GM12878 (cell line): ENCODE measurements at regions not wholly inside any gene's neighbourhood (a gene's known extent, or its start where the extent isn't known, plus 50 kb on each side); places are given as distances from the start of the nearest gene placed in this dataset.

Source experiments
- ATAC-seq: fragments of 200-7000 bp; cut with Tn5 transposase; 3 replicates; pipeline ENCODE4 v1.9.1; 2020; ENCODE audit warnings: mild to moderate bottlenecking, moderate library complexity
- BruUV-seq: library from RNA; stranded (reverse); fragments of 400-500 nt; replicated peaks from 2 replicates; lab custom pipeline; 2021; lab: Mats Ljungman, UMichigan
- CTCF ChIA-PET: fragments of 300-600 bp; sonication (Branson Sonifier 250); formaldehyde crosslinking; extraction: SDS; loops from one replicate; lab custom pipeline; 2021; ENCODE audit warnings: inconsistent platforms; lab: Yijun Ruan, JAX
- POLR2A ChIA-PET: fragments of 350-600 bp; formaldehyde crosslinking; extraction: SDS; loops from one replicate; lab custom pipeline; 2021; ENCODE audit warnings: inconsistent platforms; lab: Charles Lee
- RAD21 ChIA-PET: fragments of 300-600 bp; sonication (Branson Sonifier 250); formaldehyde crosslinking; loops from one replicate; lab custom pipeline; 2023; ENCODE audit warnings: antibody characterized with exemption; ENCODE audit not compliant: unreplicated experiment; lab: Charles Lee
- SMC1A ChIA-PET: fragments of 300-600 bp; sonication (Branson Sonifier 250); formaldehyde crosslinking; loops from one replicate; lab custom pipeline; 2023; ENCODE audit not compliant: unreplicated experiment, uncharacterized antibody; lab: Charles Lee
- DNase-seq: peaks from one replicate; pipeline ENCODE4 v3.0.0-alpha.2; 2011; ENCODE audit warnings: low read depth, low spot score
- FAIRE-seq: peaks from 3 replicates; lab custom pipeline; 2011; peaks lifted over from hg19 to GRCh38; lab: Jason Lieb, UNC
- H2AFZ ChIP-seq: 2 replicates; pipeline ENCODE4 v1.6.0; 2011; ENCODE audit warnings: low read depth, low read length, control low read depth; ENCODE audit not compliant: control insufficient read depth
- H3K27ac ChIP-seq: 2 replicates; pipeline ENCODE4 v1.5.1; 2011; ENCODE audit warnings: control low read depth; ENCODE audit not compliant: control insufficient read depth, insufficient read depth
- H3K27me3 ChIP-seq, 2 experiments: replicated peaks in 1 of 2; 2 replicates each; pipeline versions ENCODE4 v1.6.0 to v1.6.1; 2011; ENCODE audit warnings: low read length in 1 of 2; ENCODE audit not compliant: control insufficient read depth in 2 of 2, insufficient read depth in 2 of 2
- H3K36me3 ChIP-seq, 2 experiments: 2 replicates each; pipeline ENCODE4 v1.5.1; 2011; ENCODE audit warnings: low read length in 1 of 2; ENCODE audit not compliant: control insufficient read depth in 2 of 2, insufficient read depth in 2 of 2
- H3K4me1 ChIP-seq: 2 replicates; pipeline ENCODE4 v1.6.1; 2011; ENCODE audit warnings: mild to moderate bottlenecking, low read length, moderate library complexity, mixed read lengths; ENCODE audit not compliant: control insufficient read depth, insufficient read depth
- H3K4me2 ChIP-seq: 2 replicates; pipeline ENCODE4 v1.6.0; 2011; ENCODE audit warnings: control low read depth; ENCODE audit not compliant: control insufficient read depth, insufficient read depth
- H3K4me3 ChIP-seq: fragments of 200-600 bp; sonication (generic); 2 replicates; pipeline ENCODE4 v1.5.1; 2016
- H3K79me2 ChIP-seq: 2 replicates; pipeline ENCODE4 v1.6.0; 2011; ENCODE audit warnings: low read length; ENCODE audit not compliant: control insufficient read depth, insufficient read depth
- H3K9ac ChIP-seq: 2 replicates; pipeline ENCODE4 v1.8.0; 2011; ENCODE audit warnings: low read length, control low read depth, mixed read lengths; ENCODE audit not compliant: control insufficient read depth, insufficient read depth
- H3K9me3 ChIP-seq: replicated peaks from 3 replicates; pipeline ENCODE4 v1.5.1; 2011; ENCODE audit warnings: mild to moderate bottlenecking, low read length; ENCODE audit not compliant: control insufficient read depth, insufficient read depth
- H4K20me1 ChIP-seq: 2 replicates; pipeline ENCODE4 v1.6.0; 2011; ENCODE audit not compliant: control insufficient read depth, insufficient read depth
- BACH1 ChIP-seq: fragments of 450-650 bp; IDR thresholded peaks from 2 replicates; pipeline ENCODE4 v1.6.1; 2017; ENCODE audit warnings: mild to moderate bottlenecking, borderline replicate concordance
- BRCA1 ChIP-seq: IDR thresholded peaks from 2 replicates; pipeline ENCODE4 v1.6.1; 2011; ENCODE audit warnings: low read depth, low read length, improper control_type of control experiment
- CEBPB ChIP-seq, 2 experiments: fragments of 150-350 bp in 1 of 2; IDR thresholded peaks; 2 replicates each; pipeline ENCODE4 v1.6.1; 2012 to 2014; ENCODE audit warnings: low read depth in 2 of 2, low read length in 2 of 2, borderline replicate concordance in 1 of 2, inconsistent platforms in 1 of 2
- CUX1 ChIP-seq: IDR thresholded peaks from 2 replicates; pipeline ENCODE4 v1.6.1; 2012; ENCODE audit warnings: improper control_type of control experiment, low read depth, low read length; ENCODE audit not compliant: insufficient replicate concordance
- DPF2 ChIP-seq: fragments of 450-650 bp; IDR thresholded peaks from 2 replicates; pipeline ENCODE4 v1.6.1; 2017; ENCODE audit warnings: mild to moderate bottlenecking
- EED ChIP-seq: sonication (generic); IDR thresholded peaks from 2 replicates; pipeline ENCODE4 v1.6.1; 2016; ENCODE audit warnings: antibody characterized with exemption, low read depth
- FOXK2 ChIP-seq: fragments of 450-650 bp; IDR thresholded peaks from 2 replicates; pipeline ENCODE4 v1.6.1; 2017; ENCODE audit warnings: mild to moderate bottlenecking, moderate library complexity
- HDAC2 ChIP-seq: fragments of 200-600 bp; sonication (generic); IDR thresholded peaks from 2 replicates; pipeline ENCODE4 v1.6.1; 2017
- JUNB ChIP-seq: IDR thresholded peaks from 2 replicates; pipeline ENCODE4 v1.6.1; 2016; ENCODE audit warnings: antibody characterized with exemption, mild to moderate bottlenecking
- NFXL1 ChIP-seq: fragments of 450-650 bp; IDR thresholded peaks from 2 replicates; pipeline ENCODE4 v1.6.1; 2017; ENCODE audit warnings: antibody characterized with exemption, mild to moderate bottlenecking, borderline replicate concordance
- RB1 ChIP-seq: fragments of 450-650 bp; formaldehyde crosslinking; IDR thresholded peaks from 2 replicates; pipeline ENCODE4 v1.6.1; 2017; ENCODE audit warnings: mild to moderate bottlenecking, borderline replicate concordance
- SMAD1 ChIP-seq: fragments of 450-650 bp; IDR thresholded peaks from 2 replicates; pipeline ENCODE4 v1.6.1; 2018; ENCODE audit warnings: mild to moderate bottlenecking, low read depth; ENCODE audit not compliant: partially characterized antibody
- SMAD5 ChIP-seq: IDR thresholded peaks from 2 replicates; pipeline ENCODE4 v1.6.1; 2016; ENCODE audit warnings: antibody characterized with exemption, low read depth
- SUPT20H ChIP-seq: IDR thresholded peaks from 2 replicates; pipeline ENCODE4 v1.6.1; 2011; ENCODE audit warnings: low read depth, mild to moderate bottlenecking, low read length, moderate library complexity, borderline replicate concordance; ENCODE audit not compliant: control insufficient read depth
- ZNF592 ChIP-seq: fragments of 450-650 bp; IDR thresholded peaks from 2 replicates; pipeline ENCODE4 v1.6.1; 2017; ENCODE audit warnings: mild to moderate bottlenecking, moderate library complexity
- WGBS: methylation state at CpG from one replicate; pipeline ENCODE4 v1.1.6; 2016; ENCODE audit warnings: low lambda C conversion rate; ENCODE audit not compliant: insufficient replicate concordance, insufficient coverage; ENCODE audit errors: missing lambda C conversion rate; 5-methylcytosine and 5-hydroxymethylcytosine counted together
- in situ Hi-C: fragments of 300-500 bp; cut with MboI; formaldehyde crosslinking; loops from 9 replicates; pipeline ENCODE4 v1.14.3; 2018; ENCODE audit warnings: mixed read lengths
- intact Hi-C: fragments of 100-400 bp; cut with micrococcal nuclease; formaldehyde crosslinking; loops from one replicate; pipeline ENCODE4 v1.14.2; 2022; ENCODE audit not compliant: unreplicated experiment

- ChIA-PET SMC1A (no interaction called here), RAD21 (no interaction called here), POLR2A (no interaction called here), CTCF (interaction anchor here (0.7 kb wide), 1 partner anchor 519 kb away, joined by 3 read pairs; no protein-coding TSS in a partner anchor)
- no peak for ATAC-seq
- H3K79me2 ChIP-seq, result no peaks in the 10 kb centered on the region
- no peaks in the 10 kb centered on the region for H3K36me3 ChIP-seq
- WGBS, result 19% methylated on average over 6 of the region's 6 CpGs
- no peaks in the 10 kb centered on the region for H3K27me3 ChIP-seq
- no TSS peak for BruUV-seq
- no peak overlapping the region for H3K9ac ChIP-seq
- DNase-seq, result no peak
- H3K4me1 ChIP-seq, result no peaks in the 10 kb centered on the region
- intact Hi-C loops, result no loop called here
- in situ Hi-C loops, result no loop called here
- TF ChIP-seq SUPT20H (no peak), NFXL1 (no peak), JUNB (no peak), RB1 (no peak), SMAD5 (no peak), DPF2 (no peak), BRCA1 (no peak), CEBPB (IDR thresholded peaks at IDR 0.05; ENCODE audit: borderline replicate concordance in 1 of 2, low read depth in 2 of 2, low read length in 2 of 2) (no peak), HDAC2 (no peak), FOXK2 (no peak), CUX1 (no peak), EED (no peak), SMAD1 (no peak), BACH1 (no peak), ZNF592 (no peak)
- H3K4me3 ChIP-seq, result no peak overlapping the region
- no peak overlapping the region for H3K4me2 ChIP-seq
- H2AFZ ChIP-seq, result no peak overlapping the region
- no peak overlapping the region for H3K27ac ChIP-seq
- H3K9me3 ChIP-seq, result no peaks in the 10 kb centered on the region
- no peaks in the 10 kb centered on the region for H4K20me1 ChIP-seq
- no peak for FAIRE-seq
Measured at GRCh38 chr2:107663632-107664031, 163.1 kb upstream of the RGPD4 start.
